Psoas muscle (tissue), 7 donors: ENCODE measurements at regions not wholly inside any gene's neighbourhood (a gene's known extent, or its start where the extent isn't known, plus 50 kb on each side); places are given as distances from the start of the nearest gene placed in this dataset.

Experiments
- ATAC-seq, 4 donors: fragments of 200-7000 bp; cut with Tn5 transposase; one replicate each; pipeline ENCODE4 v1.9.1; 2020; ENCODE audit warnings: moderate library complexity in 3 of 4, mild to moderate bottlenecking in 2 of 4
- DNase-seq, 2 donors: peaks; one replicate each; pipeline ENCODE4 v3.0.0-alpha.2; 2020
- H3K27ac ChIP-seq: fragments of 200-600 bp; one replicate; pipeline ENCODE4 v1.8.0; 2022
- H3K27me3 ChIP-seq, 3 donors: fragments of 200-600 bp in 1 of 3; one replicate each; pipeline versions ENCODE4 v1.6.1 to v1.8.0; 2013 to 2022; ENCODE audit warnings: low read length in 2 of 3, mild to moderate bottlenecking in 2 of 3, moderate library complexity in 1 of 3; ENCODE audit not compliant: insufficient read depth in 3 of 3
- H3K36me3 ChIP-seq, 2 donors: fragments of 200-600 bp in 1 of 2; one replicate each; pipeline versions ENCODE4 v1.6.1 to v1.8.0; 2013 to 2022; ENCODE audit warnings: low read depth in 1 of 2, mild to moderate bottlenecking in 1 of 2, moderate library complexity in 1 of 2; ENCODE audit not compliant: insufficient read depth in 1 of 2
- H3K4me1 ChIP-seq: fragments of 200-600 bp; one replicate; pipeline ENCODE4 v1.8.0; 2022
- H3K4me3 ChIP-seq: fragments of 200-600 bp; one replicate; pipeline ENCODE4 v1.8.0; 2022; ENCODE audit warnings: mild to moderate bottlenecking
- H3K9me3 ChIP-seq: fragments of 200-600 bp; one replicate; pipeline ENCODE4 v1.8.0; 2022
- WGBS, 3 donors: extraction: QIAGEN DNeasy Blood & Tissue Kit; methylation state at CpG; one replicate each; pipeline versions ENCODE4 v1.1.6 to v1.1.7; 2013; 5-methylcytosine and 5-hydroxymethylcytosine counted together
- intact Hi-C, 2 donors: fragments of 100-400 bp; cut with DNase I; formaldehyde crosslinking; loops; one replicate each; pipeline versions ENCODE4 v1.11.0 to v1.14.2; 2022
- TF ChIP-seq, protein P1 (sequence below): fragments of 200-600 bp; IDR thresholded peaks from one replicate; pipeline ENCODE4 v1.8.0; 2022; ENCODE audit warnings: antibody characterized with exemption
- donor health status: healthy with polysubstance abuse.
- donor health status: DM: no; HTN: no; CAD: no; lungs with moderate emphysema.
- donor health status: Bipolar disorder and iron deficiency.
- donor health status: healthy.
- donor health status: DM: yes; HTN: yes; CAD: no.
- donor health status: DM: no; HTN: no; CAD: no.
- donor health status: DM: yes; HTN: yes; CAD: no.

GRCh38 chr2:84323890-84324289 lies 135.2 kb downstream of the SUCLG1 start:
- ATAC-seq = no peak
- H3K9me3 ChIP-seq = no peaks in the 10 kb centered on the region
- no peak overlapping the region for H3K27ac ChIP-seq
- TF ChIP-seq, protein P1, sequence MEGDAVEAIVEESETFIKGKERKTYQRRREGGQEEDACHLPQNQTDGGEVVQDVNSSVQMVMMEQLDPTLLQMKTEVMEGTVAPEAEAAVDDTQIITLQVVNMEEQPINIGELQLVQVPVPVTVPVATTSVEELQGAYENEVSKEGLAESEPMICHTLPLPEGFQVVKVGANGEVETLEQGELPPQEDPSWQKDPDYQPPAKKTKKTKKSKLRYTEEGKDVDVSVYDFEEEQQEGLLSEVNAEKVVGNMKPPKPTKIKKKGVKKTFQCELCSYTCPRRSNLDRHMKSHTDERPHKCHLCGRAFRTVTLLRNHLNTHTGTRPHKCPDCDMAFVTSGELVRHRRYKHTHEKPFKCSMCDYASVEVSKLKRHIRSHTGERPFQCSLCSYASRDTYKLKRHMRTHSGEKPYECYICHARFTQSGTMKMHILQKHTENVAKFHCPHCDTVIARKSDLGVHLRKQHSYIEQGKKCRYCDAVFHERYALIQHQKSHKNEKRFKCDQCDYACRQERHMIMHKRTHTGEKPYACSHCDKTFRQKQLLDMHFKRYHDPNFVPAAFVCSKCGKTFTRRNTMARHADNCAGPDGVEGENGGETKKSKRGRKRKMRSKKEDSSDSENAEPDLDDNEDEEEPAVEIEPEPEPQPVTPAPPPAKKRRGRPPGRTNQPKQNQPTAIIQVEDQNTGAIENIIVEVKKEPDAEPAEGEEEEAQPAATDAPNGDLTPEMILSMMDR = no peak
- no peaks in the 10 kb centered on the region for H3K36me3 ChIP-seq
- H3K27me3 ChIP-seq = no peaks in the 10 kb centered on the region
- intact Hi-C loops = no loop called here
- WGBS, 3 donors = 44 to 54% (median 50%) methylated on average over 2 of the region's 2 CpGs
- H3K4me3 ChIP-seq = no peak overlapping the region
- no peaks in the 10 kb centered on the region for H3K4me1 ChIP-seq
- DNase-seq = no peak

DNA sequence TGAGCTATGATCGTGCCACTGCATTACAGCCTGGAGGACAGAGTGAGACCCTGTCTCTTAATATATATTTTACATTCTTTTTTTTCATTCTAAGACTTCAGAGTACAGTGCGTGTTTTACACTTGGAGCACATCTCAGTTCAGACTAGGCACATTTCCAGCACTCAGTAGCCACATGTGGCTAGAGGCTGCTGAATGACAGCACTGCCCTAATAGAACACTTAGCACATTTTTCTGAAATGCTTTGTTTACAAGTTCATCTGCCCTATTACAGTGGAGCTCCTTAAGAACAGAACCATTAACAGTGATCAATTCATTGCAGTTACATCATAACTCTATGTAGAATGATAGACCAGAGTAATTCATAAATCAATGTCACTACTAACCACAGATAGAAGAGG lies 138.1 kb downstream of the SUCLG1 start:
- Histone ChIP-seq H3K9me3 (no peaks in the 10 kb centered on the region), H3K4me3 (no peak overlapping the region), H3K27me3 (no peaks in the 10 kb centered on the region), H3K36me3 (no peaks in the 10 kb centered on the region), H3K4me1 (no peaks in the 10 kb centered on the region), H3K27ac (no peak overlapping the region)
- DNase-seq (no peak), ATAC-seq (no peak)
- 72 to 79% (median 74%) methylated on average over 2 of the region's 2 CpGs for WGBS, 3 donors
- TF ChIP-seq, protein P1 = no peak
- intact Hi-C loops = no loop called here

DNA sequence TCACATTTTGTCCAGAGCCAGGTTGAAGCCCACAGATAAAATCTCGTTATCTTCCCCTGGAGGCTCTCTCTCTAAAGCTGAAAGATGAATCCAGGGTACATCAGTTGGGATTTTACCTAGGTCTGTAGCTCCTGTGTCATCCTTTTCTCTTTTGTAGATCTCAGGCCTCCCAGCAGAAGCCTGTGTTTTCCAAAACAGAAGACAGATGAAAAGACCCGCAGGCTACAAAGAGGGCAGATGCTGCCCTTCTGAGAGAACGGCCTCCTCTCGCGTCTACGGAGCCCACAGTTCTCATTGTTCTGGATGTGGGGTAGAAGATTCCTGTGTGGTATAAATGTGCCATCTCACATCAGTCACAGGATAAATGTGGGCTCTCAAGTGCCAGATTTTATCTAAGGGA lies 139.5 kb downstream of the SUCLG1 start:
- TF ChIP-seq, protein P1 = no peak
- Histone ChIP-seq H3K4me1 (no peaks in the 10 kb centered on the region), H3K9me3 (no peaks in the 10 kb centered on the region), H3K36me3 (no peaks in the 10 kb centered on the region), H3K27me3 (peaks cover 0 to 3% (median 0%) of the 10 kb centered on the region in 3 donors), H3K4me3 (no peak overlapping the region), H3K27ac (no peak overlapping the region)
- ATAC-seq = no peak
- 72 to 81% (median 75%) methylated on average over 6 of the region's 6 CpGs for WGBS, 3 donors
- no peak for DNase-seq
- intact Hi-C loops = no loop called here

DNA sequence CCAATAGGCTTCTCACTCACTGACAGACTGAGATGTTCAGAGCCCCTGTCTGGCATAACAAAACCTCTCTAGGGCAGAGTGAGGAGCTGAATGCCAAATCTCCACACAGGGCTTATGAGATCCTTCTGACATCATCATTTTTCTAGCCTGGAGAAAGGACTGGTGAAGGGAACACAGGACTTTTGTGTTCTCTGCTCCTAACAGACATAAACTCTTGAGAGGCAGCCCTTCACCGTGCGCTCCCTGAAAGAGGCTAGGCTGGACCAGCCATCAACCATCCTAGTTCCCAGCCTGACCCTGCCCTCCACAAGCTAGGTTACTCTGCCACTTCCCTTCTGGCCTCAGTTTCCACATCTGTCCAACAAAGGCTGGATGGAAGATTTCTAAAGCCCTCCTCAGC lies 141.9 kb downstream of the SUCLG1 start:
- no peak overlapping the region for H3K27ac ChIP-seq
- WGBS, 3 donors = 85 to 93% (median 90%) methylated on average over 2 of the region's 2 CpGs
- peaks cover 0 to 3% (median 0%) of the 10 kb centered on the region in 3 donors for H3K27me3 ChIP-seq
- no peak for ATAC-seq
- intact Hi-C loops = no loop called here
- H3K4me1 ChIP-seq = no peaks in the 10 kb centered on the region
- H3K36me3 ChIP-seq = no peaks in the 10 kb centered on the region
- no peak for DNase-seq
- TF ChIP-seq, protein P1 = no peak
- no peaks in the 10 kb centered on the region for H3K9me3 ChIP-seq
- H3K4me3 ChIP-seq = no peak overlapping the region

DNA sequence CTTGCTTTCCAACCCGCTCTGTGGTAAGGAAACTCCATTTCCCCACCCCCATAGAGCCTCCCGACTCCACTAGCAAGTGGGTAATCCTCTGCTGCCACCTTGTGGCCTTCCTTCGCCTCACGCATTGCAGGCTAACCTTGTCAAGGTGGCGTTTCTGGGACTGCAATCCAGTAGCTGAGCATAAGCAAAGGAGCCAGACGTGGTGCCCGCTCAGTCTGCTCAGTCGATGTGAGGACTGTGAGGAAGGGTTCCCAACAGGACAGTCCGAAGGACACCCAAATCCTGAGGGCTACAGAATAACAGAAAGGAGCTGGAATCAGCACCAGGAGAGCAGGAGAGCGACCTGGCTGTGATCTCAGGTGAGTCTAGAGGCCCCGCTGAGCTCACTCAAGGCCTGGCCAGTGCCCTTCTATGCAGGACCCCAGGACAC lies 144.2 kb downstream of the SUCLG1 start:
- no peak overlapping the region for H3K27ac ChIP-seq
- DNase-seq (peak; percentile 58 to 73), ATAC-seq (peak; percentile 59 to 85 (median 82))
- H3K4me1 ChIP-seq = no peaks in the 10 kb centered on the region
- H3K27me3 ChIP-seq = peaks cover 0 to 3% (median 0%) of the 10 kb centered on the region in 3 donors
- H3K4me3 ChIP-seq = no peak overlapping the region
- no peaks in the 10 kb centered on the region for H3K9me3 ChIP-seq
- no peaks in the 10 kb centered on the region for H3K36me3 ChIP-seq
- intact Hi-C loops = no loop called here
- WGBS, 3 donors = 16 to 20% (median 19%) methylated on average over 11 of the region's 11 CpGs
- TF ChIP-seq, protein P1 = peak; percentile 77
